GM18861 (cell line): ENCODE measurements at regions not wholly inside any gene's neighbourhood (a gene's known extent, or its start where the extent isn't known, plus 50 kb on each side); places are given as distances from the start of the nearest gene placed in this dataset.
"Not testable (repeated sequence)": the region's sequence is repeated elsewhere in the genome, so short reads cannot be mapped to it uniquely, and the experiment has no call there.

Experiments
- ATAC-seq: cut with Tn5 transposase; IDR thresholded peaks from one replicate; pipeline ENCODE4 v1.9.1; 2021; ENCODE audit not compliant: unreplicated experiment

DNA sequence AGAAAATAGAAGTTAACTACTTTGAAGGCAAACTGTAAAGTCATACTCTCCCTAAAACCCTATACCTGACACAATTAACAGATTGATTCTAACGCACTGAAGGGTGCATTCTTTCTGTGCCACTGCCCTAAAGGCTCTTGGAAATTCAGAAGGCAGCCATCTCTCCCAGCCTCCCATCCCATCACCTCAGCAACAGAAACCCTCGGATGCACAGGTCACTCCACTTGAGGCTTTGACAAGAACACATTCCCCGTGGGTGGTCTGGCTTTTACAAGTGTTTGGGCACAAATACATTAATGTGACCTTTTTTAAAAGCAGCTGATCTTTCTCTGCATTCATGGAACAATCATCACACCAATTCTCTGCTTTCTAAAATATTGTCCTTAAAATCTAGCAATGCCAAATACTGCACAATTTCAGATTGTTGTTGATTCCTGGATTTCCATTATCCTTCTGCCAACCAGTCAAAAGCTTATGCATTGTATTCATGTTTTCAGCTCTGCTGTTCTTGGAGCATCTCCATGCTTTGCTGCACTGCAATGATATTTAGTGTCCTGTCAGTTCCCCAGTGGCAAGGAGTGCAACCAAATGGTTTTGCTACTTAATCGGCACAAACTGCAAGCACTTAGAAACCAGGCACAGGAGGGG is 175.6 kb downstream of the TMEM161B start:
- ATAC-seq = no peak

DNA sequence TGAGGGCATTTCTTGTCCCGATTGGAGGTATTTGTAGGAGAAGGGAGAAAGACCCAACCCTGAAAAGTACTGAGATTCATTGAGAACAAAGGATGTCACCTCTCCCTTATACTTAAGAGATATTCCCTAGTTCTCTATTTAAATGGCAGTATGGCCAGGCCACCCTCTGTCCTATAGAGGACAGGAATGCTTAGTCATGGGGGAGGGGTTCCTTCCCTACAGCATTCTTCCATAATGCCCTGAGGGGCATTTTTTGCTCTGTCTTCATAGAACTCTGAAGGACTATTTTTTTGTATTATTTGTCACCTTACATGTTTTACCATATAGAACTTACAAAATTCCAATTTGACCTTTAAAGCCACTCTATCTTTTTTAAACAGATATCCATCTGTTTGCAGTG is 176.3 kb downstream of the TMEM161B start:
- ATAC-seq = no peak

DNA sequence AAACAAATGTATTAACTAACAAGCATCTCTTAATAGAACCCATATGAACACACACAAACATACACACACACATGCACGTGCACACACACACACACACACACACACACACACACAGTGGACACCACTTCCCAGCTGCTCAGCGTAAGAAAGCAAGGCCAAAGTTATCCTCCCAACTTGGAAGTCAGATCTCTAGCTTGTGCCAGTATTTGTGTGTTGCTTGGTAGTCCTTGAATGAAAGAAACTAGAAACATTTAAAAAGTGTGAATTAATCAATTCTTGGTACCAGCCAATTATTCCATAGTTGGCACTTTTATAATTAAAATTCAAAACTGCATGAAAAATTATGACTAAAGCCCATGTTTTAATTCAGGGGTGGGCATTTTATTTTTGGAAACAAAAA is 178.1 kb downstream of the TMEM161B start:
- no peak for ATAC-seq

DNA sequence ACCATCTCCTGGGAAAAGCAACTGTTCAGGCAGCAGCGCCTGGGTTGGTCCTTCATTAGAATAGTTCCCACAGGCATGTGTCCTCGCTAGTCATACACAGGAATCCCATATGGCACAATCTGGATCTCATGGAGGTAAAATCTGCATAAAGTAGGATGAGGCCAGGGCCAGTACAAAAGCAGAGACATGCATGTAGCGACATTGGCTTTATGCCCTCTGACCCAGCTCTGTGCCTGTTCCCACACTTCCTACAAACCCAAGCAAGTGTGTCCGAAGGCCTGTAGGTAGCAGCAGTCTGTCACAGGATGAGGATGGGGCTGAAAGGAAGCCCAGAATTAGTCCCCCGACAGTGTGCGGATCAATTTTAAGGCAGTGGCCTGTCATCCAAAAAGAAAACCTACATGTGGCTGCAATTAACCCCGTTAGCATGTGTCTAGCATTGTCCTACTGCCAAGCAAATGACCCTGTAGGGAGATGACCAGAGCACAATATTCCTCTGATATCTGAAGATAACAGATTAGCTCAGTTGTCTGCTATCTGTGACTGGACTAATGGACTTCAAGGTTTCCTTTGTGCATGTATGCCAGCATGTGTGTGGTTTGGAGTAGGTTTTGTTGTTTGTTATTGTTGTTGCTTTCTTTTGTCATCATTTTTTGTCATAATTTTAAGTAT is 178.8 kb downstream of the TMEM161B start:
- ATAC-seq = no peak

DNA sequence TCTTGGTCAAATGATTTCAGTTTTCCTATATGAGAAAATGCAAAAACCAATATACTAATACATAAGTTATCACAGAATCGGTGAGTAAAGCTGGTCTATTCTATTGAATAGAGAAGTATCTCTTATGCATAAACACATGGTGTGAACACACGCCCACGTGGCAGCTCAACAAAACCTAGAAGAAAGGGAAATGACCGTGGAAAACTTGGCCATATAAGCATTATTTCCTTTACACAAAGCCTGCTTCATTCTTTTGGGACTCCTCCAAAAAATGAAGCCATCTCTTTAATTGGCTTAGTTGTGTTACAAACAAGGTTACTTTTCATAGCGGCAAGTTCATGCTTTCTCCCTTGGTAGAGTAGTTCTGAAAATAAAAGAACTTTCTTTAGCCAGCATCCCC is 183.2 kb downstream of the TMEM161B start:
- ATAC-seq = no peak

DNA sequence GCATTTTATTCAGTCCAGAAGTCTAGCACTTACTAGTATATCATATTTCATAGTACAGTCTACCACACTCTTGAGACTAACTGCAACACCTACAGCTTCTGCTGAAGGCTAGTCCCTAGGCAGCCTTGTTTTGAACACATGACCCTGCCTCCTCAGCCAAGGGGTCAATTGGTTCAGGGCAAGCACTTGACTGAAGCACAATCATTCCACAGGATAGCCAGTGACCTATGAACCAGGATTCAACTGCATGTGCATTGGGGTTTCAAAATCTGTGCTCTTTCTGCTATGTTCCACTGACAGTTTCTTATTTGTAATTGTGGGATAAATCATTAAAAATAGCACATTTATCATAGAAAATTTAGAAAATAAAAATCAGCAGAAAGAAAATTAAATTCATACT is 186.8 kb downstream of the TMEM161B start:
- no peak for ATAC-seq

DNA sequence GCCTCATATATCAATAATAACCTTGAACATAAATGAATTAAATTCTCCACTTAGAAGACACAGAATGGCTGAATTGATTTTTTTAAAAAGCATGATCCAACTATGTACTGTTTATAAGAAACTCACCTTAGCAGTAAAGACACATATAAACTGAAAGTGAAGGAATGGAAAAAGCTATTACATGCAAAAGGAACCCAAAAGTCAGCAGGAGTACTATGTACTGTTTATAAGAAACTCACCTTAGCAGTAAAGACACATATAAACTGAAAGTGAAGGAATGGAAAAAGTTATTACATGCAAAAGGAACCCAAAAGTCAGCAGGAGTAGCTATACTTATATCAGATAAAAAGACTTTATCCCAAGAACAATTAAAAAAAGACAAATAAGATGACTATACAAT is 204.8 kb downstream of the TMEM161B start:
- ATAC-seq = no peak

DNA sequence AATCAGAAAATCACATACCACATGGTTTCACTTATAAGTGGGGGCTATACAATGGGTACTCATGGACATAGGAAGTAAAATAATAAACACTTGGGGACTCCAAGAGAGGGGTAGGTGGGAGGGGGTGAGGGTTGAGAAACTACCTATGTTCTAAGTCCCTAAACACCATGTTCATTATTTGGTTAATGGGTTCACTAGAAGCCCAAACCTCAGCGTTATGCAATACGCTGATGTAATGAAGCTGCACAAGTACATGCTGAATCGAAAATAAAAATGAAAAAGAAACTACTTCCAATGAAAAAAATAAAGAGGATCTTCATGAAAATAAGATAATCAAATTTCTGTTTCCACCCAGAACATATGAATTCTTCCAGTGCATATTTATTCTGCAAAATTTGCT is 208.5 kb downstream of the TMEM161B start:
- ATAC-seq = no peak

DNA sequence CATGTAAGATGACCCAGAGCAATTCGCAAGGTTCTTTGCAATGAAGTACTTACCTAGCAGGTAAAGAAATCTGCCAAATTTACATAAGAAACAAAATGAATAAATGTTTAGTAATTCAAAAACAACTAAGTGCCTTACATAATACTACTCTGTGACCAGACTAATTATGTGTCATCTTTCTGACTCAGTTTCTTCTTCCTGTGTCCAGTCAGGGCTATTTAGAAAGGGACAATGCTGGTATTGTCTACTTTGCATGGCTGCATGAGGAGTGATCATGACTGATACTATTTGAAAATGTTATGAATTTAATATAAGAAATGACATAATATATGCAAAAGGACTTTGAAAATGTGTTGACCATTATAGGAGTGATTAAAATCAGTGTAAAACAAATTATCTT is 210.0 kb downstream of the TMEM161B start:
- no peak for ATAC-seq

DNA sequence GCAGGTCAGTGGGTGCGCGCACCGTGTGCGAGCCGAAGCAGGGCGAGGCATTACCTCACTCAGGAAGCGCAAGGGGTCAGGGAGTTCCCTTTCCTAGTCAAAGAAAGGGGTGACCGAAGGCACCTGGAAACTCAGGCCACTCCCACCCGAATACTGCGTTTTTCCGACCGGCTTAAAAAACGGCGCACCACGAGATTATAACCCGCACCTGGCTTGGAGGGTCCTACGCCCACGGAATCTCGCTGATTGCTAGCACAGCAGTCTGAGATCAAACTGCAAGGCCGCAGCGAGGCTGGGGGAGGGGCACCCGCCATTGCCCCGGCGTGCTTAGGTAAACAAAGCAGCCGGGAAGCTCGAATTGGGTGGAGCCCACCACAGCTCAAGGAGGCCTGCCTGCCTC is 216.2 kb downstream of the TMEM161B start:
- ATAC-seq = not testable (repeated sequence)

DNA sequence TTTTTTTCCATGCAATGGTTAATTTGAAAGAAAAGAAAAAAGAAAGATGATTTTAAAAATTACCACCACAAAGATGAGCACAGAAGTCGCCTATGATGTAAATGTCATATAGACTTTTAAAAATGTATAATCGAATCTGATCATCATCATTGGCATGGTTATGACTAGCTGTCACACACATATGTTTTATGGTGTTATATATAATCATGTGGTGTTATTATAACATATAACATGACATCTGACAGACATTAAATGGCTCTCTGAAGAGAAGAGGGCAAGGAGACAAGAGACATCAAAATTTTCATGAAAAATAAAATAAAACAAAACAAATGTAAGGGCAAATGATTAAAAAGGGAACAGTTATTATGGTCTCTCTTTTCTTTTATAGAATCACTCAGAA is 217.5 kb downstream of the TMEM161B start:
- ATAC-seq = no peak

DNA sequence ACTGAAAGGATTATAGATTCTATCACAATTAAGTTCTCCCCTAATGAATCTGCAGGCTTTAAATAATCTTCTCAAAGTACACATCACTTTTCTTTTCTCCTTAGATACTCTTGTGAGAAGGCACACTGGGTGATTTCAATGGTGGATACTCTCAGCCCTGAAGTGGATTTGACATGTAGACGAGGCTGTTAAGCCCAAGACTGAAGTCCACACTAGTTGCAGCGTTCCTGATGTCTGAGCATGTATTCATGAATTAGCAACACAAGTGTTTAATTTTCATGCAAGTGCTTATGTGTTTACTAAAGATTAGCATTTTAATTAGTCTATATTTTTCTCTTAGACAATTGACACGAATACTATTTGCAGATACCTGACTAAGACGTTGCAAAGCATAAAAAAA is 218.9 kb downstream of the TMEM161B start:
- no peak for ATAC-seq

DNA sequence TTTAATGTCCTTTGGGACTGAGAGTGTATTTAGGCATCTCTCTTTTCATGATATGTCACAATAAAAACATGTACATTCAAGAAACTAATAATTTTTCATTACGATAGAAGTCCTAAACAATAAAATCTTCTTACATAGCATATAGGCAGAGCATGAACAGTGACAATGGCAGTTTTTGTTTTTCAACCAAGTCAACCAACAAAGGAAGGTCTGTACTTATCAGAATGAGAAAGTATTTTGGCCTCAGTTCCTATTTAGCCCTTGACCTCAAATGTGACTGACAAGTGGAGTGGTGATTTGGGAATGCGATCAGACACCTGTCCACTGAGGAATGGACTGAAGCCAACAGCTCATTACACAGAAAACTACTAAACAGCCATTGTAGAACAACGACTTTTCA is 219.5 kb downstream of the TMEM161B start:
- no peak for ATAC-seq

DNA sequence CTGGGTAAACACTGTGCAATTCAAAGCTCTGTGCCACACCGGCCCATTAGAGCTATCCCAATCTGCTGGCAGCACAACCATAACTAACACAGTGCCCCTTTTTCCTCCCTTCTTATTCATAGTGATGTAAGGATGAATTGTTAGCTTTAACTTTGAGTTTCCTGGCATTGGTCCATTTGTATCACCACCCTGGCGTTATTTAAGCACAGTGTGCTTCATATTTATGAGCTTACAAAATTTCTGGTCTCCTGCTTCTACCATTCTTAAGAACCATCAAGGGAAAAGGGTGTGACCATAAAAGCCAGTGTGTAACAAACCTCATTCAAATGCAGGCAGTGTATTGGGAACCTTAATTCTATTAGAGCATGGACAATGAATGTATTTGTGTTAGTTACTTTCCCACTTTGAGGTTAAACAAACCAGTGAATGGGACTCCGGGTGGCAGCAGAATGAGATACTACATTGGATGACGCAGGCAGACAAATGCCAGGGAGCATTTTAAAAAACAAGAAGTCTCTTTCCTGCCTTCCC is 222.6 kb downstream of the TMEM161B start:
- no peak for ATAC-seq

DNA sequence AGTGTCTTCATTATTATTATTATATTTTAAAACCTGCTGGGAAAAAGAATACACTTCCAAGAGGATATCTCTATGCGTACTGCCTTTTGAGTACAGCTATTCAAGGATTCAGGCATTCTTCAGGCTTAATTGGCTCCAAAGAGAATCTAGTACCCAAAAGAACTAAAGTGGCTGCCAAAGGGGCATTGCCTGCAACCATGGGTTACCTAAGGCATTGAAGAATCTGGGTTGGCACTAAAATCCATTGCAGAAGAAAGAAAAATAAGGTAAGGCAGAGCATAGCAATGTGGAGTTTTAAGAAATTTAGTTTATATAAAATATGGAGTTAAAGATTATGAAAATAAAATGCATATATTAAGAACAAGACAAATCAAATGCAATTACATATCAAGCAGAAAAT is 223.5 kb downstream of the TMEM161B start:
- no peak for ATAC-seq

DNA sequence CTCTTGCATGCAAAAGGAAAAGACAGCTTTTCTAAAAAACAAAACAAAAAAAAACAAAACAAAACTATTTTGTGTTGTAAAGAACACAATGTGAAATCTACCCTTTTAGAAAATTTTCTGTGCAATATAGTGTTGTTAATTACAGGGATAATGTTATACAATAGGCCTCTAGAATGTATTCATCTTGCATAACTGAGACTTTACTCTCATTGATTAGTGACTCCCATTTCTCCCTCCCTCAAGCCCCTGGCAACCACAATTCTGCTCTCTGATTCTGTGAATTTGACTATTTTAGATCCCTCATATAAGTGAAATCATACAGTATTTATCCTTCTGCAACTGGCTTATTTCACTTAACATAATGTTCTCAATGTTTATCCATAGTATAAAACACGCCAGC is 234.1 kb downstream of the TMEM161B start:
- no peak for ATAC-seq

DNA sequence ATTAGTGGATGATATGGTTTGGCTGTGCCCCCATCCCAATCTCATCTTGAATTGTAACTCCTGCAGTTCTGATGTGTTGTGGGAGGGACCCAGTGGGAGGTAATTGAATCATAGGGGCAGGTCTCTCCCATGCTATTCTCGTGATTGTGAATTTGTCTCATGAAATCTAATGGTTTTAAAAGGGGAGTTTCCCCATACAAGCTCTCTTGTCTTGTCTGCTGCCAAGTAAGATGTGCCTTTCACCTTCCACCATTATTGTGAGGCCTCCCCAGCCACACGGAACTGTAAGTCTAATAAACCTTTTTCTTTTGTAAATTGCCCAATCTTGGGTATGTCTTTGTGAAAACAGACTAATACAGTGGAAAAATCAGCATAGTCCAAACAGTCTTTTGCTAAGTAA is 235.5 kb downstream of the TMEM161B start:
- no peak for ATAC-seq

DNA sequence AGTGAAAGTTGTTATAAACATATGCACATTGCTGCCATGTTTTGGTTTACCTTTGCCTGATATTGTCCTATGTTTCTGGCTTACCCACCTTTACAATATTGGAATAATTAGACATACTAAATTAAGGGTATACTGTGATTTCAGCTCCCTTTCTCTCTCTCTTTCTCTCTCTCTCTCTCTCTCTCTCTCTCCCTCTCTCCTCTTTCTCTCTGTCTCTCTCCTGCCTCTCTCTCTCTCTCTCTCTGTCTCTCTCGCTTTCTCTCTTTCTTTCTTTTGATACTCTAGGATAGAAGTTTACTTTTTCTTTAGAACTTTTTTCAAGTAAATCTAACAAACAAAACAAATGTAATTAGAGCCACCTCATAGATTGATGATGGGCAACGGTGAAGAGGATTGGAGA is 239.6 kb downstream of the TMEM161B start:
- ATAC-seq = no peak

DNA sequence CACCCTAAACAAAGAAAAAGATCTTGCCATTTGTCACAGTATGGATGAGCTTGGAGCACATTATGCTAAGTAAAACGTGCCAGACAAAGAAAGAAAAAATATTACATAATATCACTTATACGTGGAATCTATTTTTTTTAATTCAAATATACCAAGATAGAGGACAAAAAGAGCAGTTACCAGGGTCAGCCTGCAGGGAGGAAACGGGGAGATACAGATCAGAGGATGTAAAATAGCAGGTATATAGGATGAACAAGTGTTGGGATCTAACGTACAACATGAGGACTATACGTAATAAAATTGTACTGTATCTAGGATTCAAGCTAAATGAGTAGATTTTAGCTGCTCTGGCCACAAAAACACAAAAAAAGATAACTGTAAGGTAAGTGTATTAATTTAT is 247.5 kb downstream of the TMEM161B start:
- ATAC-seq = no peak

DNA sequence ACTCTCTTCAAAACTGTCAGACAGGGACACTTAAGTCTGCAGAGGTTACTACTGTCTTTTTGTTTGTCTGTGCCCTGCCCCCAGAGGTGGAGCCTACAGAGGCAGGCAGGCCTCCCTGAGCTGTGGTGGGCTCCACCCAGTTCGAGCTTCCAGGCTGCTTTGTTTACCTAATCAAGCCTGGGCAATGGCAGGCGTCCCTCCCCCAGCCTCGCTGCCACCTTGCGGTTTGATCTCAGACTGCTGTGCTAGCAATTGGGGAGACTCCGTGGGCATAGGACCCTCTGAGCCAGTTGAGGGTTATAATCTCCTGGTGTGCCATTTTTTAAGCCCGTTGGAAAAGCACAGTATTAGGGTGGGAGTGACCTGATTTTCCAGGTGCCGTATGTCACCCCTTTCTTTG is 253.7 kb downstream of the TMEM161B start:
- not testable (repeated sequence) for ATAC-seq

DNA sequence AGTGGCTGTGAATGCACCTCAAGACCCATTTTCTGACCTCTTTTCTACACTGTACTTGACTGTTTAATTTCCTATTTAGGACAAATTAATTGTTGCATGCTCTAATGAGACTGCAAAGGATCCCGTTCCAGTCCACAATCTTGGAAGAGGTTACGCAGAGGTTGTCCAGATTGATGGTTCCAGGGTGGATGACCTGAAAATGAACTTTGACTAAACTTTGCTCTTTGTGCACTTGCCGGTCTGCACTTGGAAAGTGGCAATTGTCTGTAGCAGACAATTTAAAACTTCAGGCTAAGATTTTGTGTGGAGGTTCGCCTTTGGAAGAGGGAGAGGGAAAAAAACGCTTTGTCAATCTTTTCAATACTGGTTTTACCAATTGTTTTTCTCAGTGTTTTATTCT is 267.8 kb downstream of the TMEM161B start:
- ATAC-seq = no peak

DNA sequence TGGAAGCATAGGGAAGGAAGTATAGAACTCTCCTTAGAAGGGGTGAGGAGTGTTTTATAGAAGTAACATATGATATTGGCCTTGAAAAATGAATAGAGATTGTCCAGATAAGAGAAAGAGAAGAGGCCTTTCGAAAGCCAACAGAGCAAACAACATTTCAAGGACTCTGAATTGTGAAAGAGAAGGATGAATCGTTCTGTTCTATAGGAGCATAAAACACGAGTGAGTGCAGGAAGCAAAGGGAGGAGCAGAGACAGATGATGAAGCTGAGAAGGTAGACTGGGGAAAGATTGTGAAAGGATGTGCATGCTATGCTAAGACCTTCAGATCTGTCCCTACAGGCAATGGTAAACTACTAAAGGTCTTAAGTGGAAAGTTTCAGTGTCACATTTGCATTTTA is 271.0 kb downstream of the TMEM161B start:
- ATAC-seq = no peak

DNA sequence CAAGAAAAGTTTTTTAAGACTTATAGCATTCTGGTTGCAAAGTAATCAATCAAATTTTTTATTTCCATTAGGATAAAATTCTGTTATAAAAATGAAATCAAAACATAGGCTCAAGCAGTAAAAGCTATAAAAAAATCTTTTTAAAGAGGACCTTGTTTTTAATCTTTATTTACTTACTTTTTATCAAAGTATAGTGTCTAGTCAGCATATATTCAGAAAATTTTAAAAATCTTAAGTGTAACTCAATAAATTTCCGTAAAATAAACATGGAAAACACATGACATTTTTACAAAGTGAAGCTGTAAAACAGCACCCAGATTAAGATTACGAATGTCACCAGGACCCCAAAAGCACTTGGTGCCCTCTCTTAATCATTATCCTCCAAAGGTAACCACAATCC is 302.4 kb downstream of the TMEM161B start:
- ATAC-seq = no peak
